H54 (cell line): ENCODE measurements at regions not wholly inside any gene's neighbourhood (a gene's known extent, or its start where the extent isn't known, plus 50 kb on each side); places are given as distances from the start of the nearest gene placed in this dataset.

Source experiments
- DNase-seq: peaks from one replicate; pipeline ENCODE4 v3.0.0; 2011; ENCODE audit warnings: low spot score, mixed read lengths; ENCODE audit not compliant: insufficient read length
- FAIRE-seq: peaks from 3 replicates; lab custom pipeline; 2011; peaks lifted over from hg19 to GRCh38; lab: Jason Lieb, UNC
- POLR2A ChIP-seq: IDR thresholded peaks from 2 replicates; pipeline ENCODE4 v1.6.1; 2011; ENCODE audit warnings: low read depth, mild to moderate bottlenecking, low read length

DNA sequence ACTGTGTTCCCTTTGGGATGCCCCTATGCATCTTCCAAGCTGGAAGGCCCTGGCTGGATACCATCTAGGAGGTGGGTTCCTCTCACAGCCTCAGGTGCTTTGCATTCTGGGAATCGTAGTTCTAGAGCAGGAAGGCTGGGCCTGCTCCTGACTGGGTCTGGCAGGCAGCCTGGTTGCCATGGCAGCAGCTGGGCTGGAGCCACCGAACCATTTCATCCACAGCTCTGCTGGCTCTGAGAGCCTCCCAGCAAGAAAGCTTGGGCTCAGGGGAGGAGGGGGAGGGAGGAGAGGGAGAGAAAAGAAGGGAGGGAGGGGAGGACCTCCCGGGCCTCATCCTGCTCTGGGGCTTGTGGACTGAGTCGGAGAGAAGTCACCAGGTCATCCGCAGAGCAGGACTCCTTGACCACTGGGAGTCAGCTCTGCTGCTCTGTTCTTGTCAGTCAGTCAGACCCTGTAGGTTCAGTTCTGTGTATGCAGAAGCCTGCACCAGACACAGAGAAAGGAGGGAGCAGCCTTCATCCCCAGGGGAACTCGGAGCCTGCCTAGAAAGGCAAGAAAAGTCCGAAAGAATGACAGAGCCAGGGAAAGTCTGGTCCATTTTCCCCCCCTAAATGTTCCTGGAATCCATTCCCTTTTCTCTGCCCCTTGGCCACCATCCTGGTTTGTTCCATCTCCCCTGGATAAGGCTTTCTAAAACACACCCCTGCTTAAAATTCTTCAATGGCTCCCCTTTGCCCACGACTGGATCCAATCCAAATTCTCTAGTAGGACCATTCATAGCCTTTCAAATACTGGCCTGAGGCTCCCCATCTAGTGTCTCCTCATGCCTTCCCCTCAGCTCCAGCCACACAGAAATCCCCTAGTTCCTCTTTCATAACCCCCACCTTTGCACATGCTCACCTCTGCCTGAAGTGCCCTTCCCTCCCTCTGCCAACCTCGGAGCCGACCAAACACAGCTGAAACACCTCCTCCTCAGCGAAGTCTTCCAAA is 65.4 kb upstream of the ARAP3 start:
- peak; percentile 64 for DNase-seq
- FAIRE-seq, result no peak
- no peak for TF ChIP-seq POLR2A

DNA sequence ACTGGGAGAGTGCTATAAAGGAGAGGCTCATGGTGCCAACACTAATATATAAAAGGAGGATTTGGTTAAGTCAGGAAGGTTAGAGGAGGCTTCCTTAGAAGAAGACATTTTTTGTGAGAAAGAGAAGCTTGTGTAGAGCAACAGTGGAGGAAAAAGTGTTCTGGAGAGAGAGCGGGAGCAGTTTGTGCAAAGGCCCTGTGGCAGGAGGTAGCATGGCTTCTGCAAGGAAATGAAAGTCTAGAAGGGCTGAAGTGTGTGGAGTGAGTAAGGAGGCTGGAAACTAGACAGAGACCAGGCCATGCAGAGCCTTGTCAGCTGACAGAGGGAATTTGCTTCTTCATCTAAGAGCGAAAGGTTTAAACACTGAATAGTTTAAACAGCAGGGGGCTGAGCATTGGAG is 64.4 kb upstream of the ARAP3 start:
- no peak for TF ChIP-seq POLR2A
- FAIRE-seq (no peak), DNase-seq (no peak)

DNA sequence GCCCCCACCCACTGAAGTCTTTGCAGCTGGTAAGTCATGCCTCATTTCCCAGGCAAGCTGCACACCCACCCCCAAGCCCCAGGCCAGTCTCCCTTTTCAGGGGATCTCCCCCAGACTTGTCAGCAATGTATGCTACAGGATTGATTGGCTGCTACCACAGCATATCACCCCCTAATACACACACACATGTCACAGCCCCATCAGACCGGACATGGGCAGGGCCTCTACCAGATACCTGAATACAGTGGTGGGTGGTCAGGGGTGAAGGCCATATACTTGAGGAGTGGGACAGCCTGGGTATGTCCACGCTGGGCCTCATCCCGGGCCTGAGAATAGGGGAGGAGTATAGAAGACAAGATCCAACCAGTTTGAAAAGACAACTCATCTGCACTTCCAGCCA is 63.4 kb upstream of the ARAP3 start:
- FAIRE-seq (no peak), DNase-seq (no peak)
- TF ChIP-seq POLR2A, result no peak

DNA sequence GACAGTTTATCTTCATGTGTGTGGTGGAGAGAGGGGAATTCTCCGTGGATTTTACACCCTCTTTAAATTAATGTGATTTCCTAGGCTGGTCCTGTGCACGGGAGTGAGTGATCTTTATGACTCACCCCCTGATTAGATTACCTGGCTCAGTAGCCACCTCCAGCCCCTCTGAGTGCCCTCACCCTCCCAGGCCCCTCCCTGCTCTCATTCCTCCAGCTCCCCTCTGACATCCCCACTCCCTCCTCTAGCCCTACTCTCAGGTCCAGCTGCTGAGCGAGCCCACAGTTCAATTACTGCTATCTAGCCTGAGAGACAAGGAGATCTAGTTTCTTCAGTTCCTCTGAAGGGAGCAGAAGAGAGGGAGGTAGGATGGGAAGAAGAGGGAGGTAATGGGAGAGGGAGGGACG is 61.8 kb upstream of the ARAP3 start:
- no peak for FAIRE-seq

DNA sequence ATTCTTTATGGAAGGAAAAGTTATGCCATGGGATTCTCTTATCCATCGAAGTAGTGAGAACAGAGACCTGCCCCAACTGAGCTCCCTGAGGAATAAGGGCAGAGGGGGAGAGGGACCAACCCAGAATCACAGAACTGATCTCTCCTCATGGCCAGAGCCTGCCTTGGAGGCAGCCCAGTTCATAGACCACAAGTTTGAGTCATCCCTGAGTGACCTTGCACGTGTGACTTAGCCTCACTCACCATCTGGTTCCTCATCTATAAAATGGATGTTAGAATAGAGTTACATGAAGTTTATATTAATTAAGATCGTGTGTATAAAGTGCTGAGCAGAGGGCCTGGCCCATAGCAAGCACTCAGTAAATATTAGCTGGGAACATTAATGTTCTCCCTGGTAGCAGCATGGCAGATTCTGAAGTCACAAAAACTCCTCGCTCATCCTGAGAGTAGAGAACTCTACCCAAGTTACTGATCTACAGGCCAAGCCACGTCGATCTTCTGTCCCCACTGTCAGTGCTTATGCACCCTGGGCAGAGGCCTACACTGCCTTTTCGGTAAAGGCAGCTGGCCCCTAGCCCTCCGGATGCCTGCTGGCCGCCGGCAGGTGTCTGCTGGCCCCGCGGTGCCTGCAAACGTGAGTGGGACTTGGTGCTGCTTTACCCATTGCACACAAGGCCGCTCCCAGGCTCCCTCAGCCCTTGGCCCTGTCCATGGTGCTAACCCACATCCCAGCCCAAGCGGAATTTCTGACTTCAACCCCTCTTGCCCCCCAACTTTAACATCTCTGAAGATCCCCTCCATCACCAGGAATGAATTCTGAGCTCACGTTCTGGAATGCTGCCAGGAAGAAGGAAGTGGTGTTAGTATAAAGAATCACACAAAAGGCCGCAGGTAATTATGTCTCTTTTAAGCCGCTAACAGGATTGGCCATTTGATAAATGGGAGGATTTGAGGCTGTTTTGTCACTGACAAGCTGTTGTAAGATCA is 61.1 kb upstream of the ARAP3 start:
- peak; percentile 37 for DNase-seq

More for the DNA sequence above, 61.8 kb upstream of the ARAP3 start:
- no peak for DNase-seq
- TF ChIP-seq POLR2A, result no peak

DNA sequence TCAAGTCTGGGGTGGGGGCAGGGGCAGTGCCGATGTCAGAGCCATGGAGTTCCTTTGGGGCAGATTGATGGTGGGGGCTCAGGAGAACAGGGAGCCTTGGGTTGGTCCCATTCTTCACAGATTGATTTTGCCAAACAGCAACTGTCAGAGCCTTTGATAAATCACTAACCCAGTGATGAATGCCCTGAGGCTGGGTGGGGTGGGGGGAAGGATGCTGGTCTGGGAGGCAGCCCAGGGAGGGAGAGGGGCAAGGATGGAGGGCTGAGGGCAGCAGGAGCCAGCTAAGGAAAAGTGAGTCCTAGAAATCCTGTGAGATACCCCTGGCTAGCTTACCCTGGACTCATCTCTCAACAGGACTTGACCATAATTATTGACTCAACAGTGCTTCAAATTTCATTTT is 60.1 kb upstream of the ARAP3 start:
- FAIRE-seq (no peak), DNase-seq (no peak)
- no peak for TF ChIP-seq POLR2A

More for the DNA sequence above, 61.1 kb upstream of the ARAP3 start:
- TF ChIP-seq POLR2A, result no peak
- no peak for FAIRE-seq

DNA sequence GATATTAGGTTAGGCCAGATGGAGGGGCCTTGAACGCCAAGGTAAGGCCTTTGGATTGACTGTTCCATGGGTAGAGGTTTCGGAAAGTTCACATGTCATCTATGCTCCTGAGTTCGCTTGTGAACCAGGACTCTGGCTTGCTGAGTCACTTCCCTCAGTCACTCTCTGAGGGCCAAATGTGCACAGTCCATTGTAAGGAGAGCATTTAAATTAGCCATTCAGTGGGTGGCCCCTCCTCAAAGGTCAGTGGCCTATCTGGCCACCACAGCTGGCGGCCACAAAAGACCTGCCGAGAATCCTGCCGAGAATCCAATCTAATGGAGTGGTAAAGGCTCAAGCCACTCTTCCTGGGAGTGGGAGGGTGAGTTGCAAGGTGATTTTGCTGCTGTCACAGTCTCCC is 58.9 kb upstream of the ARAP3 start:
- no peak for TF ChIP-seq POLR2A
- DNase-seq, result no peak

DNA sequence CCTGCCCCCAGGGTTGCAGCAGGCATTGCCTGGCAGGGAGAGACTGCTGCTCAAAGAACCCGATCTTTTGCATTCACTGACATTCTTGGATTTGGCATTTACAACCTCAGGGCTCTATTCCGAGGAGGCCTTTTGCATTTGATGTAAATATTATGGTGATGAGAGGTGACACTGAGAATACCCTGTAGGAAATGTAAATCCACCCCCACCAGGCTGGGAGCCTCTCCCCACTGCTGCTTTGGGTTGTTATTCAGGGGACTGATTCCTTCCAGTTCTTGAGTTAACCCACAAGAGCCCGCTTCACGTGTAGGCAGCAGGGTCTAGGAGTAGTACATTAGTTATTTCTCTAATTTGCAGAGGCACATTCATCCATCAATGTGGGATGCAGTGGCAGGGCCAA is 55.5 kb upstream of the ARAP3 start:
- TF ChIP-seq POLR2A, result no peak
- DNase-seq (no peak), FAIRE-seq (no peak)

More for the DNA sequence above, 58.9 kb upstream of the ARAP3 start:
- no peak for FAIRE-seq

DNA sequence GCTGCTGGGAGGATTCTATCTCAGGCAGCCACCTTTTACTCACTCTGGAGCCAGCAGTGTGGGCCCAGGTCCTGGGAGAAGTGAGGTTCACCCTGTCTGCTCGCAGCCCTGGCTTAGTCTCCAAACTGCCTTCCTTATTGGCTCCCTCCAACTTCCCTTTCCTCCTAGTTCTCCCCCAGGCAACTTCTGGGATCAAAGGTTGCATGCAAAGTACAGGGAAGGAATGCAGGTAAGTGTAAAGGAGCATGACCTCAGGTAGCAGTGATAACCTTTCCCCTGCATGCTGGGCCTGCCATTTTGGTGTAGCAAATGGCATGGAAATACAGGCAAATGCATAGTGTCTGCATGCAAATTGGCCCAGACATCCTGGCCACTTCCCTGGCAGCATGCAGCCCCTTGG is 53.8 kb upstream of the ARAP3 start:
- no peak for TF ChIP-seq POLR2A
- FAIRE-seq (no peak), DNase-seq (no peak)

DNA sequence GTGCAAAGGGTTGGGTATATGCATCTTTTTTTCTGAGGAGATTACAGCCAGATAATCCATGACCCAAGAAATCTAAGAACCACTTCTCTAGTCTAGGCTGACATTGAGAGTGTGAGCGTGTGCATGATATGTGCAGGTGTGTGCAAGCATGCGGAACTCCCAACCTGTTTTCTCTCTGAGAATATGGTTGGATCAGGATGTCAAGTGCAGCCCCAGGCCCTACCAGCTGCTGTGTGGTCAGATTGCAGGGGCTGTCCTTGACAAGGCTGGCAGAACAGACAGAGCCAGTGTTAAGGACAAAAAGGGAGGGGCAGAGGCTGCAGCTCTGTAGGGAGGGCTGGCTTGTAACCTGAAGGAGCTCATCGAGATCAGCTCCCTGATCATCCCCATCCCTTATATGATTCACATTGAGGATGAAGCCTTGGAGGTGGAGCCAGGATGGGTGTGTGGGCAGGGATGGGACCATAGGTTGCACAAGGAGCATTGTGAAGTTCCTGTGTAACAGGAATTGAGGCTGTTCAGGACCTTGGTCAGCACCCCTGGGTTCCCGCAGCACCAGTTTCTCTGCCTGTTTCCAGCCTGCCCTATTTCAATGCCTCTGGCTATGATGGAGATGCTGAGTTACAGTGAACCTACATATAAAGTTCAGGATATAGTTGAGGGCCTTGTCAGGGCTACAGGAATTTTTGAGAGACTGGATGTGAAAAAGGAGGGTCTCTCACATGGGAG is 52.6 kb upstream of the ARAP3 start:
- TF ChIP-seq POLR2A, result no peak
- DNase-seq (peak; percentile 69), FAIRE-seq (no peak)

DNA sequence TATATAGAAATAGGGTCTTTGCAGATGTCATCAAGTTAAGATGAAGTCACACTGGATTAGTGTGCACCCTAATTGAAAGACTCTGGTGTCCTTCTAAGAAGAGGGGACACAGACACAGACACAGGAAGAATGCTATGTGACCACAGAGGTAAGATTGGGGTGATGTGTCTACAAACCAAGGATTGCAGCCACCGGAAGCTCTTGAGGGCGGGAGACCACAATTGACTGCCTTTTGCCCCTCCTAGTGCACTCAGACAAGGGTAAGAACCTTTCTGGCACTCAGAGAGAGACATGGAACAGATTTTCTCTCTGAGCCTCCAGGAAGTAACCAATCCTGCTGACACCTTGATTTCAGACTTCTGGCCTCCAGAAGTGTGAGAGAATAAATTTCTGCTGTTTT is 51.2 kb upstream of the ARAP3 start:
- DNase-seq (no peak), FAIRE-seq (no peak)
- TF ChIP-seq POLR2A, result no peak

DNA sequence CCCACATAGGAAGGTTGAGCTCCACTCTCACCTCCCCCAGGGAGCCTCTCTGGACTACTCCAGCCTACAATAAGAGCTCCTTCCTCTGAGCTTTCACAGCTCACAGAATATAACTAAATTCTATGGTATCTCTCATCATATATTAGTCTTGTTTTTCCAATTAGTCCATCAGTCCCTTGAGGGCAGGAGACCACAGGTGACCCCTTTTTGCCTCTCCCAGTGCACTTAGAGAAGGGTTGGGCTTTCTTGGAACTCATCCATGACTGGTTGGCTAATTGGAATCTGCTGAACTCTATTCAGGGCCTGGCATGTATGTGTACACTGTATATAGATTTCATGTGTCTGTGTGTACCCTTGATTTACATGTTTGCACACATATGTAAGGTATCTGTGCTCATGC is 50.4 kb upstream of the ARAP3 start:
- DNase-seq (no peak), FAIRE-seq (no peak)
- TF ChIP-seq POLR2A, result no peak
